HG03378 (cell line): ENCODE measurements at regions not wholly inside any gene's neighbourhood (a gene's known extent, or its start where the extent isn't known, plus 50 kb on each side); places are given as distances from the start of the nearest gene placed in this dataset.

Experiments
- ATAC-seq: cut with Tn5 transposase; IDR thresholded peaks from one replicate; pipeline ENCODE4 v1.9.1; 2021; ENCODE audit warnings: mild to moderate bottlenecking, moderate library complexity; ENCODE audit not compliant: unreplicated experiment

- no peak for ATAC-seq
Observed at GRCh38 chr7:24510759-24511158, 62.5 kb upstream of the PALS2 start.

GRCh38 chr7:24517166-24517565, 56.1 kb upstream of the PALS2 start:
- ATAC-seq = no peak

GRCh38 chr7:24521917-24522623, 51.2 kb upstream of the PALS2 start:
- ATAC-seq = no peak
